Stimulated activated CD4-positive, alpha-beta T cell treated with anti-CD3 and anti-CD28 coated beads, Interleukin-4, amount 100 ng/mL, for 48 hours (primary cell): ENCODE measurements at regions not wholly inside any gene's neighbourhood (a gene's known extent, or its start where the extent isn't known, plus 50 kb on each side); places are given as distances from the start of the nearest gene placed in this dataset.

Source experiments
- DNase-seq, 2 donors: peaks; one replicate each; pipeline ENCODE4 v3.0.0-alpha.2; 2020; ENCODE audit warnings: low read depth in 2 of 2

- DNase-seq: no peak
Measured at GRCh38 chr5:123813264-123813663, 301.3 kb downstream of the CSNK1G3 start.

- no peak for DNase-seq
Measured at GRCh38 chr5:123811831-123812230, 299.9 kb downstream of the CSNK1G3 start.

GRCh38 chr5:123810746-123811340 is 298.9 kb downstream of the CSNK1G3 start:
- DNase-seq: no peak

GRCh38 chr5:123810253-123810652 is 298.3 kb downstream of the CSNK1G3 start:
- no peak for DNase-seq

- no peak for DNase-seq
Measured at GRCh38 chr5:123809594-123810221, 297.7 kb downstream of the CSNK1G3 start.

GRCh38 chr5:123808461-123809380 is 296.7 kb downstream of the CSNK1G3 start:
- no peak for DNase-seq

GRCh38 chr5:123807177-123807945 is 295.4 kb downstream of the CSNK1G3 start:
- DNase-seq: no peak

- DNase-seq: no peak
Measured at GRCh38 chr5:123806644-123807043, 294.7 kb downstream of the CSNK1G3 start.

- no peak for DNase-seq
Measured at GRCh38 chr5:123805300-123805699, 293.3 kb downstream of the CSNK1G3 start.

- DNase-seq: no peak
Measured at GRCh38 chr5:123803359-123803758, 291.4 kb downstream of the CSNK1G3 start.

GRCh38 chr5:123802298-123802951 is 290.4 kb downstream of the CSNK1G3 start:
- DNase-seq: no peak

GRCh38 chr5:123800640-123801039 is 288.7 kb downstream of the CSNK1G3 start:
- DNase-seq: no peak

- DNase-seq: no peak
Measured at GRCh38 chr5:123795688-123796087, 283.7 kb downstream of the CSNK1G3 start.

- no peak for DNase-seq
Measured at GRCh38 chr5:123790226-123790625, 278.2 kb downstream of the CSNK1G3 start.

- no peak for DNase-seq
Measured at GRCh38 chr5:123787635-123788034, 275.7 kb downstream of the CSNK1G3 start.

- no peak for DNase-seq
Measured at GRCh38 chr5:123787136-123787535, 275.2 kb downstream of the CSNK1G3 start.

GRCh38 chr5:123786411-123786810 is 274.4 kb downstream of the CSNK1G3 start:
- DNase-seq: no peak

- no peak for DNase-seq
Measured at GRCh38 chr5:123785162-123786071, 273.4 kb downstream of the CSNK1G3 start.

- DNase-seq: no peak
Measured at GRCh38 chr5:123783421-123783820, 271.4 kb downstream of the CSNK1G3 start.

GRCh38 chr5:123778641-123779040 is 266.7 kb downstream of the CSNK1G3 start:
- DNase-seq: no peak
